ENCODE measurements at regions not wholly inside any gene's neighbourhood (a gene's known extent, or its start where the extent isn't known, plus 50 kb on each side); places are given as distances from the start of the nearest gene placed in this dataset.

DNA sequence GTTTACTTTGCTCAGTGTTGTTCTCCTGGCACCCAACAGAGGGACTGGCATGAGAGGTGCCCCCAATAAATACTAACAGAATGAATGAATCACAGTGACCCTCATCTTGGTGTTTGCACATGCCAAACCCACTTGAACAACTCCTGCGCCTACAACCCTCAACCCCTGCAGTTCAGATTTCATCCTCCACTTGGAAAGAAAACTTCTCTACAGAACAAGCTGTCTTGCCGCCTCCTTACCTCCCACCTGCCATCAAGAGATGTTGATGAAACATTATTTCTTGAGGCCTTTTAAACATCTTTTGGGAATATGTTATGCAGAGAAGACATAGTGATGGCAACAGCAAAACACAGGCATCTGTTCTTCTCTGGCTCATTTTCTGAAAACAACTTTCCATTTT is 216.0 kb upstream of the SH3BP4 start:
- no peaks in the 10 kb centered on the region for H3K4me1 ChIP-seq
- DNase-seq, result no peak
- H3K27me3 ChIP-seq, result no peaks in the 10 kb centered on the region
- no peak for ATAC-seq (ENCODE audit: low FRiP score in 2 of 2)
- TF ChIP-seq POLR2AphosphoS5 (IDR thresholded peaks at IDR 0.05) (no peak), POLR2A (IDR thresholded peaks at IDR 0.05) (no peak), EP300 (IDR thresholded peaks at IDR 0.05) (no peak)
- TF ChIP-seq, protein P1, sequence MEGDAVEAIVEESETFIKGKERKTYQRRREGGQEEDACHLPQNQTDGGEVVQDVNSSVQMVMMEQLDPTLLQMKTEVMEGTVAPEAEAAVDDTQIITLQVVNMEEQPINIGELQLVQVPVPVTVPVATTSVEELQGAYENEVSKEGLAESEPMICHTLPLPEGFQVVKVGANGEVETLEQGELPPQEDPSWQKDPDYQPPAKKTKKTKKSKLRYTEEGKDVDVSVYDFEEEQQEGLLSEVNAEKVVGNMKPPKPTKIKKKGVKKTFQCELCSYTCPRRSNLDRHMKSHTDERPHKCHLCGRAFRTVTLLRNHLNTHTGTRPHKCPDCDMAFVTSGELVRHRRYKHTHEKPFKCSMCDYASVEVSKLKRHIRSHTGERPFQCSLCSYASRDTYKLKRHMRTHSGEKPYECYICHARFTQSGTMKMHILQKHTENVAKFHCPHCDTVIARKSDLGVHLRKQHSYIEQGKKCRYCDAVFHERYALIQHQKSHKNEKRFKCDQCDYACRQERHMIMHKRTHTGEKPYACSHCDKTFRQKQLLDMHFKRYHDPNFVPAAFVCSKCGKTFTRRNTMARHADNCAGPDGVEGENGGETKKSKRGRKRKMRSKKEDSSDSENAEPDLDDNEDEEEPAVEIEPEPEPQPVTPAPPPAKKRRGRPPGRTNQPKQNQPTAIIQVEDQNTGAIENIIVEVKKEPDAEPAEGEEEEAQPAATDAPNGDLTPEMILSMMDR (IDR thresholded peaks at IDR 0.05), result no peak
- 90 to 91% methylated on average over 2 of the region's 2 CpGs for WGBS, 2 donors
- H3K27ac ChIP-seq, result no peak overlapping the region
- H3K4me3 ChIP-seq, result no peak overlapping the region
- H3K36me3 ChIP-seq, result no peaks in the 10 kb centered on the region
- peaks cover 0 to 7% (median 4%) of the 10 kb centered on the region in 4 donors for H3K9me3 ChIP-seq

DNA sequence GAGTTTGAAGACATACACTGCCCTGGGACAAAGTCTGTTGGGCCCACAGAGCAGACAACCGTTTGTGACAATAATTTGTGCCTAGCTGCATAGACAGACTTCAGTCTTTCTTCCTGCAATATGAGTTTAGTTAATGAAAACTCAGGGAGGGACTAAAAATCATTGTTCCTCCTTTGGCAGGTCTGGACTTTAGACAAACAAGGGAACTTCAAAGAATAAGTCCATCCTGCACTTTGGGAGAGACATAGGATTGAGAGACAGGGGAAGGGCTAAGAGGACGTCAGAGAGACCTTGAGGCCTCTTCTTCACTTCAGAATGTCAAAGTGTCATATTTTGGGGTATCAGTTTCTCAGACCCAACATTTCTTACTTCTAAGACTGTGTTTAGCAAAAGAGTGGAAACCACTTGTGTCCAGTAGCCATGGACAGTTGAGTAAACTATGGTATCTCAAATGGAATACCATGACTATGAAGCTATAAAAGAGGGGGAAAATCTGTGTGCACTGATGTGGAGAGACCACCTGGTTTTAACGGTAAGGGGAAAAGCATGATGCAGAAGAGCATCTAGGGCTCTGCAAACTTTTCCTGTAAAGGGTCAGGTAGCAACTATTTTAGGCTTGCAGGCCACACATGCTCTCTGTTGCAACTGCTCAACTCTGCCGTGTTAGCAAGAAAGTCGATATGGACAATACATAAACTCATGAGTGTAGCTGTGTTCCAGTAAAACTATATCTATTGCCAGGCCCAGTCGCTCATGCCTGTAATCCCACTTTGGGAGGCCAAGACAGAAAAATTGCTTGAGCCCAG is 217.8 kb upstream of the SH3BP4 start:
- no peak for TF ChIP-seq POLR2A (IDR thresholded peaks at IDR 0.05)
- TF ChIP-seq EP300 (IDR thresholded peaks at IDR 0.05), result no peak
- TF ChIP-seq, protein P1 (IDR thresholded peaks at IDR 0.05), result no peak
- no peak for TF ChIP-seq POLR2AphosphoS5 (IDR thresholded peaks at IDR 0.05)
- no peaks in the 10 kb centered on the region for H3K4me1 ChIP-seq
- H3K9me3 ChIP-seq, result peaks cover 0 to 7% (median 4%) of the 10 kb centered on the region in 4 donors
- no peak overlapping the region for H3K4me3 ChIP-seq
- no peak overlapping the region for H3K27ac ChIP-seq
- no peaks in the 10 kb centered on the region for H3K27me3 ChIP-seq
- no peak for ATAC-seq (ENCODE audit: low FRiP score in 2 of 2)
- no peak for DNase-seq
- no peaks in the 10 kb centered on the region for H3K36me3 ChIP-seq
- WGBS, 2 donors, result 71 to 72% methylated on average over 6 of the region's 6 CpGs

- whole genome bisulfite sequencing, 2 donors, result 91 to 92% methylated on average over 6 of the region's 6 CpGs
- Histone ChIP-seq H3K27me3 (no peaks in the 10 kb centered on the region), H3K36me3 (no peaks in the 10 kb centered on the region), H3K9me3 (peaks cover 0 to 7% (median 4%) of the 10 kb centered on the region in 4 donors), H3K27ac (no peak overlapping the region), H3K4me1 (no peaks in the 10 kb centered on the region), H3K4me3 (no peak overlapping the region)
- DNase-seq (no peak), ATAC-seq (ENCODE audit: low FRiP score in 2 of 2) (no peak)
- TF ChIP-seq POLR2A (IDR thresholded peaks at IDR 0.05), result no peak
- TF ChIP-seq, protein P1 (IDR thresholded peaks at IDR 0.05), result no peak
- no peak for TF ChIP-seq EP300 (IDR thresholded peaks at IDR 0.05)
- no peak for TF ChIP-seq POLR2AphosphoS5 (IDR thresholded peaks at IDR 0.05)
These were observed 218.7 kb upstream of the SH3BP4 start for GRCh38 chr2:234733093-234733489.

GRCh38 chr2:234732404-234733092 is 219.3 kb upstream of the SH3BP4 start:
- WGBS, 2 donors, result 82 to 93% methylated on average over 3 of the region's 3 CpGs
- Histone ChIP-seq H3K9me3 (peaks cover 0 to 7% (median 4%) of the 10 kb centered on the region in 4 donors), H3K36me3 (no peaks in the 10 kb centered on the region), H3K27me3 (no peaks in the 10 kb centered on the region), H3K4me3 (no peak overlapping the region), H3K4me1 (no peaks in the 10 kb centered on the region), H3K27ac (no peak overlapping the region)
- TF ChIP-seq POLR2AphosphoS5 (IDR thresholded peaks at IDR 0.05) (no peak), EP300 (IDR thresholded peaks at IDR 0.05) (no peak), POLR2A (IDR thresholded peaks at IDR 0.05) (no peak)
- TF ChIP-seq, protein P1 (IDR thresholded peaks at IDR 0.05), result no peak
- DNase-seq (no peak), ATAC-seq (ENCODE audit: low FRiP score in 2 of 2) (no peak)
